NT2/D1 (cell line): ENCODE measurements at regions not wholly inside any gene's neighbourhood (a gene's known extent, or its start where the extent isn't known, plus 50 kb on each side); places are given as distances from the start of the nearest gene placed in this dataset.

ENCODE experiments used
- SUZ12 ChIP-seq: IDR thresholded peaks from 2 replicates; pipeline ENCODE4 v1.6.1; 2011; ENCODE audit not compliant: insufficient read length, insufficient read depth; ENCODE audit errors: extremely low read depth
- YY1 ChIP-seq: IDR thresholded peaks from 2 replicates; pipeline ENCODE4 v1.6.1; 2011; ENCODE audit not compliant: insufficient read length, insufficient read depth
- ZNF274 ChIP-seq: IDR thresholded peaks from 2 replicates; pipeline ENCODE4 v1.6.1; 2011; ENCODE audit warnings: mild to moderate bottlenecking, low read depth, low read length

DNA sequence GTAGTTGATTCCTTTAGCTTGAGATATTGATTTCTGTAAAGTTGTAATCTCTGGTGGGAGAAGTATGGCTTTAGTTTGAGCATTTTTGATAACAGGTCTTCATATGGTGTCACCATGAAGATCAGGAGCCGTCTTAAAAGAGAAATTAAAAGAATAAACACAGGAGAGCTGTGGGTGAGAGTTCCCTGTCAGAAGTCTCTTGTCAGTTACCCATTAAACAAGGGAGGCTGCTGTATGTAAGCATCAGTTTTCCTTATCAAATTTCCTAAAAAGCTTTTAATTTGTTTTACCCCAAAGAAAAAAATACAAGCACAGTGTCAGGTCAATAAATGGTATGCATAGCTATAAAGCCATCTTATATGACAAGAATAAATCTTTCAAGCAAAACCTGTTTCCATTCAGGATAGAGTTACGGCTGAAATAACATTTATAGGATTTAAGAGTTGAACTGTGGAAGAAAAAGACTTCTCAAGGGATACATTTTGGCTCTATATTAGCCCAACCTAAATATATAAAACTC lies 767.5 kb downstream of the JRKL start:
- no peak for TF ChIP-seq YY1
- TF ChIP-seq ZNF274, result no peak
- TF ChIP-seq SUZ12, result no peak
